ENCODE measurements at regions not wholly inside any gene's neighbourhood (a gene's known extent, or its start where the extent isn't known, plus 50 kb on each side); places are given as distances from the start of the nearest gene placed in this dataset.

- H3K27me3 ChIP-seq = no peaks in the 10 kb centered on the region
- H3K4me3 ChIP-seq = no peak overlapping the region
- no peaks in the 10 kb centered on the region for H3K36me3 ChIP-seq
- H3K4me1 ChIP-seq = peaks cover 0 to 18% of the 10 kb centered on the region in 2 donors
- DNase-seq (ENCODE audit: low spot score) = no peak
- no peak for TF ChIP-seq CTCF (IDR thresholded peaks at IDR 0.05)
- H3K9me3 ChIP-seq = no peaks in the 10 kb centered on the region
- H3K27ac ChIP-seq = no peak overlapping the region
Observed at GRCh38 chr2:47266939-47267710, 90.8 kb upstream of the CALM2 start.

GRCh38 chr2:47265751-47266231 is 89.5 kb upstream of the CALM2 start:
- Histone ChIP-seq H3K4me1 (peaks cover 0 to 11% of the 10 kb centered on the region in 2 donors), H3K27ac (no peak overlapping the region), H3K27me3 (no peaks in the 10 kb centered on the region), H3K36me3 (no peaks in the 10 kb centered on the region), H3K4me3 (no peak overlapping the region), H3K9me3 (no peaks in the 10 kb centered on the region)
- DNase-seq (ENCODE audit: low spot score) = no peak
- no peak for TF ChIP-seq CTCF (IDR thresholded peaks at IDR 0.05)

- TF ChIP-seq CTCF (IDR thresholded peaks at IDR 0.05) = no peak
- DNase-seq (ENCODE audit: low spot score) = no peak
- Histone ChIP-seq H3K36me3 (no peaks in the 10 kb centered on the region), H3K27ac (no peak overlapping the region), H3K9me3 (no peaks in the 10 kb centered on the region), H3K4me1 (peaks cover 0 to 11% of the 10 kb centered on the region in 2 donors), H3K27me3 (no peaks in the 10 kb centered on the region), H3K4me3 (no peak overlapping the region)
Observed at GRCh38 chr2:47265158-47265557, 88.8 kb upstream of the CALM2 start.

GRCh38 chr2:47264686-47265085 is 88.4 kb upstream of the CALM2 start:
- no peaks in the 10 kb centered on the region for H3K9me3 ChIP-seq
- no peak overlapping the region for H3K4me3 ChIP-seq
- H3K4me1 ChIP-seq = peaks cover 0 to 10% of the 10 kb centered on the region in 2 donors
- TF ChIP-seq CTCF (IDR thresholded peaks at IDR 0.05) = no peak
- H3K27me3 ChIP-seq = no peaks in the 10 kb centered on the region
- no peak overlapping the region for H3K27ac ChIP-seq
- no peak for DNase-seq (ENCODE audit: low spot score)
- no peaks in the 10 kb centered on the region for H3K36me3 ChIP-seq

- DNase-seq (ENCODE audit: low spot score) = no peak
- no peak for TF ChIP-seq CTCF (IDR thresholded peaks at IDR 0.05)
- H3K4me3 ChIP-seq = no peak overlapping the region
- no peak overlapping the region for H3K27ac ChIP-seq
- no peaks in the 10 kb centered on the region for H3K9me3 ChIP-seq
- H3K36me3 ChIP-seq = no peaks in the 10 kb centered on the region
- peaks cover 0 to 5% of the 10 kb centered on the region in 2 donors for H3K4me1 ChIP-seq
- no peaks in the 10 kb centered on the region for H3K27me3 ChIP-seq
Observed at GRCh38 chr2:47264143-47264542, 87.8 kb upstream of the CALM2 start.

GRCh38 chr2:47262657-47263056 is 86.3 kb upstream of the CALM2 start:
- no peak for TF ChIP-seq CTCF (IDR thresholded peaks at IDR 0.05)
- H3K27me3 ChIP-seq = no peaks in the 10 kb centered on the region
- no peaks in the 10 kb centered on the region for H3K36me3 ChIP-seq
- no peak for DNase-seq (ENCODE audit: low spot score)
- H3K9me3 ChIP-seq = no peaks in the 10 kb centered on the region
- no peak overlapping the region for H3K4me3 ChIP-seq
- no peak overlapping the region for H3K27ac ChIP-seq
- no peaks in the 10 kb centered on the region for H3K4me1 ChIP-seq
